Kidney capillary endothelial cell (primary cell): ENCODE measurements at regions not wholly inside any gene's neighbourhood (a gene's known extent, or its start where the extent isn't known, plus 50 kb on each side); places are given as distances from the start of the nearest gene placed in this dataset.

Experiments
- DNase-seq: peaks from one replicate; pipeline ENCODE4 v3.0.0-alpha.2; 2018; ENCODE audit warnings: low spot score

DNA sequence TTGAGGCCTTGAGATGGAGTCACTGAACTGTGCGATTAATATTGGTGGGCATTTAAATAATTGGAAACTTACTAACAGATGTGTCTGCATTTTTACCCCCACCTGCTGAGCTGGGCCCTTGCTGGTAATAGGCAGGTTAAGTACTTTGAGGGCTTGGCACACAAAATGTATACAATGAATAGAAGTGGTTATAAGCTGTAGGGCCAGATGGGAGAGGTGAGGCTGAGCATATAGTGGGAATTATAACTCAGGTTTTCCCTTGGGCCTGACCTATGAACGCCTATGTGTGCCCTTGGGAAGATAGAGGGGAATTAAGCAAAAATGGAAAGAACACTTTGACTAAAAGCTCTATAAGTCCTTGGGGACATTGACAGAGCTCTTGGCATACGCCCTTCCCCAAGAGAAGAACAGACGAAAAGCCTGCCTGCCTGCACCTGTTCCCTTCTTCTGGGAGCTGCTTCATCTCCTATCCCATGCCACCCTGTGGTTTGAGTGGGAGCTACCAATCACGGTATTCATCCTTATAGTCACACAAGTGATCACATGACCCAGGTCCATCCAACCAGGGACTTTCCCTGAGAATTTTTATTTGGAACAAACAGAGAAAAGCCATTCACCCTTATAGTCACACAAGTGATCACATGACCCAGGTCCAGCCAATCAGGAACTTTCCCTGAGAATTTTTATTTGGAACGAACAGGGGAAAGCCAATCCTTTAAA lies 260.7 kb upstream of the CSF3R start:
- no peak for DNase-seq

DNA sequence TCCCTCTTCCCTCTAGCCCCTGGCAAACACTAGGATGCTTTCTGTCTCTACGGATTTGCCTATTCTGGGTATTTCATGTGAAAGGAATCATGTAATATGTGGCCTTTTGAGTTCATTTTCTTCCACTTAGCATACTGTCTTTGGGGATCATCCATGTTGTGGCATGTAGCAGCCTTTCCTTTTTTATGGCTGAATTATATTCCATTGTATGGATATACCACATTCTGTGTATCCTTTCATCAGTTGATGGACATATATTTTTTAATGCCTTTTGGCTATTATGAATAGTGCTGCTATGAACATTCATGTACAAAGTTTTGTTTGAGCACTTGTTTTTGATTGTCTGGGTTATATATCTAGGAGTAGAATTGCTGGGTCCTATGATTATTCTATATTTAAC lies 258.4 kb upstream of the CSF3R start:
- no peak for DNase-seq

DNA sequence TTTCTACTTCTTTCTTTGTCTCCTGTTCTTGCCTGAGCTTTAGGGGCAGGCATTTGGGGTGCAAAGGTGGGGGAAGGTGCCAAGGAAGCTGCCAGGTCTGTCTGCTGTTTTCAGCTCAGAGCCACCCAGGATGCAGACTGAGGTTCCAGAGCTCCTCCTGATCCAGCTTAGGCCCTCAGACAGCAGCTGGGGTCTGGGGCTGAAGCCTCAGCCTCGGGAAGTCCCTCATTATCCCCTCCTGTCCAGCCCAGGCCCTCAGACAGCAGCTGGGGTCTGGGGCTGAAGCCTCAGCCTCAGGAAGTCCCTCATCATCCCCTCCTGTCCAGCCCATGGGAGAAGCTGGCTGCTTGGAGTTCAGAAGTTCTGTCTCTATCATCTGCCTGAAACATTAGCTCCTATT lies 257.7 kb upstream of the CSF3R start:
- DNase-seq, result no peak

DNA sequence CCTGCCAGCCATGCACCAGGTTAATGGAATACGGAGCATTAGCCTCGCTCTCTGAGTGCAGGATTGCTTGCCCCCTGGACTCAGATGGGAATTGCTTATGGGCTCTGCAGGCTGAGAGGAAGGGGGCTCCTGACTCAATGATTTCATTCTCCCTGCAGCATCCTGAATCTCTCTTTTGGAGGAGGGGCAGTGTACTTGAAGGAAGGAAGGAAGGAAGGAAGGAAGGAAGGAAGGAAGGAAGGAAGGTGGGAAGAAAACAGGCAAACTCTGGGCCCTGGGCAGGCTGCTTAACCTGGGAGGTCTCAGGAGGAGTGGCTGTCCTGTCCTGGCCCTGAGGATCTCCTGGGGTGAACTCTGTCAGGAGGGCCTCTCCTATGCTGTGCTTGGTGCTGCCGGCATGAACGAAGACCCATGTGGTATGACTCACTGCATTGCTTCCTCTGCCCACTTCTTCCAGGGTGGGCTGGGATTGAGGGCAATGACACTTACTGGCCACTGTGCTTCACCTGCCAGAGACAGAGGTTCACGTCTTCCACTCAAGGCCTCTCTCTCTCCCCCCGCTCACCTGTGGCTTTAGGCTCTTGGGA lies 257.1 kb upstream of the CSF3R start:
- DNase-seq, result no peak

DNA sequence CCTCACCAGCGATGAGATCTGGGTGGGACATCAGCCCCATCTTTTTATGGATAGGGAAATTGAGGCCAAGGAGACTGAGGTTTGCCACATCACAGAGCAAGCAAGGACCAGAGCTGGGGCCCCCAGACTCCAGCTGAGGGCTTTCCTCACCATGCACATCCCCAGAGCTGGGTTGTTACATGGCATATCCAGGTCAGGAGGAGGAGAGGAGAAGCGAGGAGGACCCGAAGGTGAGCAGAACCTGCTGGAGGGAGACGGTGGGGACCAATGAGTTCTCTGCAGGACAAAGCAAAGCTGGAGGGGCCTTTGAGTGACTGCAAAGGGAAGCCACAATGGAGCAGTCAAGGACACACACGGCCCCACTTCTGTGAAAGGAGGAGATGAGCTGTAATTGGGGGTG lies 255.5 kb upstream of the CSF3R start:
- DNase-seq, result no peak

DNA sequence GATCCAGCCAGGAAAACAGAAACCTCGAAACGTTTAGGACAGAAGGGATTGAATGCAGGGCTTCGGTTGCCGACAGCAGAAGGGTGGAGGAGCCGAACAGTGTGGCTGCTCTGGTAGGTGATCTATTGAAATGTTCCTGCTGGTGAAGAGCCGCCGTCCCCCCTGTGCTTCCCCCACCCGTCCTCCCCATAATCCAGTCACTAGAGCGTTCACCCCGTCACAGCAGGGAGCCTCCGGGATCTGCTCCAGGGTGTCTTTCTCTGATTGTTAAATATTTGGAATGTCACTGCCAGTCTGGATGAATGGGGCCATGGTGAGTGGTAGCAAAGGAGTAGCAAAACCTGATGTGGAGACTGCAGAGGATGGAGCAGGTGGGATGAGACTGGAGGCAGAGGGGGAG lies 255.1 kb upstream of the CSF3R start:
- DNase-seq, result no peak

DNA sequence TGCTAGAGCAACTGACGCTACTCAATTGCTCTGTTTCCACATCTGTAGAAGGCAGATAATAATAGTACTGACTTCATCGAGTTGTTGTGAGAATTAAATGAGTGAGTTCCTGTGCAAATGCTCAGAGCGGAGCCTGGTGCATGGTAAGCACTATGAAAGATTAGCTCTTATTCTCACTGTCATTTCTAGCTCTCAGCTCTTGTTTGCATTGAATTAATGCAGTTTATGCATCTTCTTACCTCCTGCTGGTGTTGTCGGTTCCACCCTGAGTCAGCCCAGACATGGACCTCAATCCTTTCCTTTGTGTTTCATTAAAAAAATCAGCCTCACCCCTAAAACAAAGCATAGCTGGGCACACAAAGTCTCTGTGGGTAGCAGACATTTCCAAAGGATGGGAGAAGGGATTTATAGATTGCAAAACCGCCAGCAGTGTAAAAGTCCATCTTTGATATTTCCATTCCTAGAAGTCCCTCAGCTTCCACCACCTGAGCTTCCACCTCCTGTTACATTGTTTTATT lies 254.4 kb upstream of the CSF3R start:
- no peak for DNase-seq

DNA sequence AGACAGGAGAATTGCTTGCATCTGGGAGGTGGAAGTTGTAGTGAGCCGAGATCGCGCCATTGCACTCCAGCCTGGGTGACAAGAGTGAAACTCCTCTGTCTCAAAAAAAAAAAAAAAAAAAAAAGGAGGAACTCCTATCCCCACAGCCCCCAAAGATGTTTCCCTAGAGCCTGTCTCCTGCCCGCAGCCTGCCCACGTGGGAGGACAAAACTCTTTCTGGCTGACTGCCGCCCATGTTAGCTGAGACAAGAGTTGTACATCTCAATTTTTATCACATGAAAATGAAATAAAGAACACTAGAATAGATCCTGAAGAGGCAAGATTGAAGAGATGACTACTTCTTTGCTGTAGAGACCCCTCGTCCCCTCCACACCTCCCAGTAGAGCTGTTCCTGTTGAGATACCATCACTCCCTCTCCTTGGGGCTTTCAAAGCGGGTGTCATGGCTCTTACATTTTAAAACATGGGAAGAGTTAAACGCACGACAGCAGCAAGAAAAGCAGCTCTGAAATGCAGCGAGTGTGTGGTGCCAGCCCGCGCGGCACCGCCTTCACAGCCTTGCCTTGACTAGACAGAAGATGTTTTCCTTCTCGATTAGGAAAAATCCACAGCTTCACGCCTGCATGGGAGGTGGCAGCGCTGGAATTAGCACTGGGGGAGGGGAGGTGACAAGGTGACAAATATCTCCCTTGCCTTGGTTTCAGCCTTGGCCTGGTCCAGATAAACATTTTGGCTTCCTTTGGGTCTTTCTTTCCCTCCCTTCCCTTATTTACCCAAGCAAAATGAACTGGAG lies 253.4 kb upstream of the CSF3R start:
- no peak for DNase-seq

DNA sequence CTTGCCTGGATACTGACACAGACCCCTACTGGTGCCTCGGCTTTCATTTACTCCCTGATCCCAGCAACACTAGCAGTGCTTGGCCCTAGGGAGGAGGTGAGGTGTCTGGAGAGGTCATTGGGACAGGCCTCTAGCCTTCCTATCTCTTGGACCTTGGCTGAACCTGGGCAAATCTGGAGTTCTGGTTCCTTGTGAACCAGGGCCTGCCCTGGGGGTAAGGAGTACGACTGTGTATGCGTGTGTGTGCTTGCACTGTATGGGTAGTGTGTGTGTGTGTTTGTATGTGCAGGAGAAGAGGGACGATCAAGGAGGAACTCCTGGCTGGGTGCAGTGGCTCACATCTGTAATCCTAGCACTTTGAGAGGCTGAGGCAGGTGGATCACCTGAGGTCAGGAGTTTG lies 252.7 kb upstream of the CSF3R start:
- no peak for DNase-seq

DNA sequence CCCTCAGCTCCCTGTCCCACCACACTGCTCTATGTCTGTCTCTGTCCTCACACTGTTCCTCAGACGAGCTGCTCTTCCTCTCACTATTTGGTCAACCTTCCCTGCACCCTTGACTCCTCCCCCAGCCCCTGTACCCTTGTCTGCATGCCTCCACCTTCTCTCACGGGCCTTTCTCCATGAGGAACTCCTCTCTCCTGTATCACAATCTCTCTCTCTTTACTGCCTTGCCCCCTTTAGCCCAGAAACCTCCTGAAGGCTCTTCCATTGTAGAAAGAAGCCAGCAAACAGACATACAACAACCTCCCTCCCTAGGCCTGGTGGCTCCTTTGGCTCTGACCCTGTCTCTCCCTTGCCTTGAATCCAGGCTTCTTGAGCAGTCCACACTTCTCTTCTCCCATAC lies 251.6 kb upstream of the CSF3R start:
- DNase-seq, result no peak

DNA sequence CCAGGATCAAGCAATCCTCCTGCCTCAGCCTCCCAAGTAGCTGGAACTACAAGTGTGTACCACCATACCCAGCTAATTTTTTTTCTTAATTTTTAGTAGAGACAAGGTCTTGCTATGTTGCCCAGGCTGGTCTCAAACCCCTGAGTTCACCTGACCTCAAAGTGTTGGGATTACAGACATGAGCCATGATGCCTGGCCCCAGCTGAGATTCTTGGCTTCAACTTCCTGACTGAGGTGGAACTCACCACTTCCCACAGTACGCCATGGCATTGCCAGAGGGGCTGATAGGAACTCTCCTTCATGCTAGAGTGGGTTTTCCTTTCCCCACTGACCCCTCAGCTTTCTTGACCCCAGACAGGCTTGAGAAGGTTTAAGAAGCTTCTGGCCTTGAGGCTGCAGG lies 251.0 kb upstream of the CSF3R start:
- DNase-seq, result no peak

DNA sequence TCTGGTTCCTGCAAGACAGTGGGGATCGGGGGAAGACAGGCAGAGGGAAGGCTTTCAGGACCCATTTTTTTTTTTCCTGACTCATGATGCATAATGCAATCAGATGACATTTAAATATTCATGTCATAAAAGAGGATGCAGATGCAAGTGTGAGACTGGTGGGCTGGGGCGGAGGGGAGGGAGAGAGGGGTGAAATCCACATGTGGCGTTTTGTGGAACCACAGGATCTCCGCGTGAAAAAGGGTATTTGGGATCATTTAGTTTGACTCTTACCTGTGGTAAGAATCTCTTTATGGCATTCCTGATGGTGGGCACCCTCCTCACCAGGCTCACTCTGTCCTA lies 249.3 kb upstream of the CSF3R start:
- DNase-seq, result no peak

DNA sequence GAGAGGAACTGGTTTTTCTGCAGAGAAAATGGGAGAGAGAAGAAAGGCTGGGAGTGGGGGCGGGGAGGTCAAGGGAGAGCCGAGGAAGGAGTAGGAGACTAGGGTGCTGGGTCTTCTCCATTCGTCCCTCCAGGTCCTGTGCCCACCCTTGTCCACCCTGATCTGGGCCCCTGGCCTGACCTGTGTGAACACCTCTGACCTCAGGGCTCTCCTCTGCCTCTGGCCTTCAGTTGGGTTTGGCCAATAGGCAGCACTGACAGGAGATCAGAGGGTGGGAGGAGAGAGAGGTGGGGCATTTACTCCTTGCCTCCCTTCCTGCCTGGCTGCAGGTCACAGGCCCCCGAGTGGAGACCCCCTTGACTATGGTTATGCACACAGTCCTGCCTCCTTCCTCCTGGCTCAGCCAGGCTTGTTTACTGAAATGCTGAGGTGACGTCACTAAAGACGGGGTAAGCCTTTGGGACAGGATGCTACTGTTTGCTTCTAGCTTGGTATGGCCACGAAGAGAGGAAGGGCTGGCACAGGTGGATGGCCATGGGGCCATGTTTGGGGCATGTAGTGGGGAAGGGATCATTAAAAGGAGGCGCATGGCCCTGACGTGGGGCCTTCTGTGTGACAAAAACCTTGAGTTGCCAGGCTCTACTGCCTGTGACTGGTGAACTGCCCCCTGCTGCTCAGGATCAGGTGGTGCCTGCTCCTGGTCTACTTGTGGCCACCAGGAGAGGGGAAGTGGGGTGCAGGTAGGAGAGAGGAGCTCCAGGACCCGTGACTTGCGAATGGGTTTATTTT lies 248.7 kb upstream of the CSF3R start:
- no peak for DNase-seq

DNA sequence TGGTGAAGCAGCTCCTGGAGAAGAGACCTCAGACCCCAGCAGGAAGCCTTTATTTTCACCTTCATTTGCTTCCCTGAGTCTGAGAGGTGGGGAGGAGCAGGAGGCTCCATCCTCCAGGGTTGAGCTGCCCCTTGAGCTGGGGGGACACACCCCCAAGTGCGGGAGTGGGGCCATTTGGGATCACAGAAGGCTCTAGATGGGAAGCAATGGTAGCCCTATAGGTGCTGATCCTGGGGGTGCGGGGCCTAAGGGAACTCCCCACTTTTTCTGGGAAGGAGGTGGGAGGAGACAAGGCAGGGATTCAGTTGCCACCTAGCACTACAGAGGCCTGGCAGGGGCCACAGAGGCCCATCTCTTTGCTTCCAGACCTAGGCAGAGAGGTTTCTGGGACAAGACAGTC lies 247.9 kb upstream of the CSF3R start:
- DNase-seq, result no peak

DNA sequence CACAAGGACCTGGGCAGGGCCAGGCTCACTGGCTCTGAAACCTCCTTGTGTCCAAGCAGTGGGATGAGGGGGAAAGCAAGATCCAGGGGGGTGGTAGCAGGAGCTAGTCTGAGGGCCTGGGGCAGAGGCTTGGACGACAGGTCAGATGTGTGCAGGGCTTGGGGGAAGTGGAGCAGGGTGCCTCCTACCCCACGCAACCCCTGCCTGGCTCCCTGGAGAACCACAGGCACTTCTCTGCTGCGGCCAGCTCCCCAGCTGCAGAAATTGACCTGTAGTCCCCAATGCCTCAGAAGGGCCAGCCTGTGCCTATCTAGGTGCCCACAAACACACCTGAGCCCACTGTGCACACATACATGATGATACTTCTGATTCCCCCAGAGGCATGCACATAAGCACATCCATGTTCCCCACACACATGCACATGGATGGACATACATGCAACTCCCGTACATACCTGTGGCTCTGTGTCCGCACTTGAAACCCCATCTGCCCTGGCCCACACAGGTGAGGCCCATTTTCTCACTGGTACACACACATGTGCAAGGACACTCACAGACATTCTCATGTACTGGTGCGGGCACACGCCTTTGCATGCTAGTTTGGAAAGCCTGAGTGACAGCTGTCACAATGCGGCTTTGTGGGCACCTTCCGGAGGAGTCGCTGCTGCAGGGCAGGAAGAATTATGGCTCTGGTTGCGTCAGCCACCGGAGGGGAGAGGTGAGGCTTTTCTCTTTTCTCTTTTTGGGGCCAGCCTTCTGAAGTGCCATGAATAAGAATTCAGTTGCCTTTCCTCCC lies 247.2 kb upstream of the CSF3R start:
- no peak for DNase-seq

DNA sequence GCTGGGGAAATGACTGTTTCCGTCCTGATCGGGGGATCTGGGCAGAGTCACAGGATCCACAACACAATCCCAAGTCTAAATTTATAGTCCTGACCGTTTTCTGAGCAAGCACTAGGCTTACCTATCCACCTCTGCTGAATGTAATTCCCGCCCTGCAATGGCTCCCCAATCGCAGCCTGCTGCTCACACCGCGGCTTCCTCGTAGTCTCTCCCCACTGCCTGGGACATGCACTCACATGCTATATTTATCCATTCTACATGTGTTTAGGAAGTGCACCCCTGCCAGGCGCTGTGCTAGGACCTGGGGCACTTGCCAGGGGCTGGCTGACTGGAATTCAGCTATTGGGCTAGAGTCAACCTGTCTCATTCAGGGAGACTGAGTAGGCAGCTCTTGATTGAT lies 246.6 kb upstream of the CSF3R start:
- DNase-seq, result no peak

DNA sequence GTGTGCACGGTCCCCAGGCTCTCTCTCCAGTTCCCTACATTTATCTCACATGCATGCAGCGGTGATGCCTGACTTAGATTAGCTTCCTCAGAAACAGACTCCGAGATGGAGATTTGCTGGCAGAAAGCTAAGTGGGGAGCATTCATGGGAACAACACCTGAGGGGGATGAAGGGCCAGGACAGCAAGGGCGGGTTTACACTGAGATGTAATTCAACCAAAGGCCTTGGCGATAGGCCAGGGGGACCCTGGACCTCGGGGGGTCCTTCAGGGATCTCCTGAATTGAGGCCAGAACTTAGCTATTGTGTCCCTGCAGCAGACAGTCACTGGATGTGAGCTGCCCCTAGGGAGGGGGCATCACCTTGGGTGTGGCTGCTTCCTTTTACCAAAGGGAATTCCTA lies 246.1 kb upstream of the CSF3R start:
- no peak for DNase-seq

DNA sequence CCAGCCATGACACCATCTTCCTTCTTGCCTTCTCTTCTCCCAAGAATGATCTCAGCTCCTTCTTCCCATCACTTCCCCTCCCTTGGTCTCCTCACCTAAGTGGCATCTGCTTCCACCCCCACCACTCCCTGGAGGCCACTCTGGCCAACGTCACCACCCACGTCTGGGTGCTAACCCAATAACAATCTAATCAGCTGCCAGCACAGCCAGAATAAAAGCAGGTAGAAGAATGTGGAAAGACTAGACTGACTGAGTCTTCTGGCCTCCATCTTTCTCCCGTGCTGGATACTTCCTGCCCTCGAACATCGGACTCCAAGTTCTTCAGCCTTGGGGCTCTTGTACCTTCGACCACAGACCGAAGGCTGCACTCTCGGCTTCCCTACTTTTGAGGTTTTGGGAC lies 245.3 kb upstream of the CSF3R start:
- DNase-seq, result no peak

DNA sequence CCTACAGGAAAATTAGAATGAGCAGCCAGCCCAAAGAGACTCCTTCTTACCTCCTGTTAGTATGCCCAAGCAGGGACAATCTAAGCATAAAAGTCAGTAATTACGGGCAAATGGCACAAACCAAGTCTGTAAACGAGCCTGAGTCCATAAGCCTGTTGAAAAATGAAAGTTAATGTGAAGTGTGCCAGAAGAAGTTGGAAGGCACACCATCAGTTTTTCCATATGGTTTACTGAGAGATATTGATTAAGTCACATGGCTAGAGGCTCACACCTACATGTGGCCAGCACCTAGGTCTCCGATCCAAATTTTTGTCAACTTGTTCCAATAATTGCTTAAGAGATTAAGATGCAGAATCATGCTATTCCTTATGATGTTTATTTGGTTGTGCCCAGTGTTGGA lies 242.4 kb upstream of the CSF3R start:
- DNase-seq, result no peak

DNA sequence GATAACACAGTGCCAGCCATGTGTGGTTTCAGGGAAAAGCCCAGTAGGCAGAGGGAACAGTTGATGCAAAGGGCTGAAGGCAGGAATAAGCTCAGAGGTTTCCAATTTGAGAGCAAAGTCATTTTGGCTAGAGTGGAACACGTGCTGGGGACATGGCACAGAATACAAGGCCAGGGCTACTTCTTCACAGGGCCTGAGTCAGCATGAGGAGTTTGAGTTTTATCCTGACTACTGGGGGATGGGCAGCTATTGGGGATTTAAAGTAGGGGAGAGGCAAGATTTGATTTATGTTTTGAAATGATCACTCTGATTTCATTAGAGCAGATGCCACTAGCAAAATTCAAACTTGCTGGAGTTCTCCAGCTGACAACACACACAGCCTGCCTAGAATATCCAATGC lies 241.1 kb upstream of the CSF3R start:
- no peak for DNase-seq

DNA sequence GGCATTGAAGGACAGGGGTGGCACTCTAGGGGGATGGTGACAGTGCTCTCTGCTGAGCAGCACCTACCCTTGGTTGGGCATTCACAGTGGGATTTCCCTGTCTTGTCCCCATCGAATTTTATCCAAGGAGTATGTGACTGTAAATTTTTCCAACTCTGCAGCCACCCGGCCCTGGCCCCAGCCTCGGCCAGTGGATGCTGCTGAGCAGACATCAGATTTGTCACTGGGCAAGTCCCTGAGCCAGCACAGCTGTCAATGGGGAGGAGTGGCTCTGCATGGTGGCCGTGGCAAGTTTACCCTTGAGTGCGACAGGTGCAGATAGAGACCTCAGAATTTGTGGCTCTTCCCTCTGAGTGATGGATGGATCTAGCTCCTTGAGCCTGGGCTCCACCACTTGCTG lies 240.2 kb upstream of the CSF3R start:
- no peak for DNase-seq

DNA sequence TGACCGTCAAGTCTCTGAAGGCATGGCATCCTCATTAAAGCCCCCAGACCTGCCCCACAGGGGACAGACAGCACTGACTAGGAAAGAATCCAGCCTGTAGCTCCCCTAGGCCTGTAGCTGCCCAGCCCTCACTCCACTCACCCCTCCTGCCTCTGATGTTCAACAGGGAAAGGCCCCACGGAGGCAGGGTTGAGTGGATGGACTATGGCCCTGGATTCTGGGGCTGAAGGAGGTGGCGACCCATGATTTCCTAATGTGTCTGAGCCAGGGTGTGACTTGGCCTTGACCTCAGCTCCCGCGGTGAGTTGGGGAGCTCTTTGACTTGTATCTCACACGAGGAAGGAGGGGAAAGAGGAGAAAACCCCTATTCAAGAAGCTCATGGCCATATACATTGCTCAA lies 238.5 kb upstream of the CSF3R start:
- DNase-seq, result no peak
